HG03457 (cell line): ENCODE measurements at regions not wholly inside any gene's neighbourhood (a gene's known extent, or its start where the extent isn't known, plus 50 kb on each side); places are given as distances from the start of the nearest gene placed in this dataset.

Source experiments
- ATAC-seq: cut with Tn5 transposase; IDR thresholded peaks from one replicate; pipeline ENCODE4 v1.9.1; 2021; ENCODE audit warnings: moderate number of reproducible peaks; ENCODE audit not compliant: unreplicated experiment

DNA sequence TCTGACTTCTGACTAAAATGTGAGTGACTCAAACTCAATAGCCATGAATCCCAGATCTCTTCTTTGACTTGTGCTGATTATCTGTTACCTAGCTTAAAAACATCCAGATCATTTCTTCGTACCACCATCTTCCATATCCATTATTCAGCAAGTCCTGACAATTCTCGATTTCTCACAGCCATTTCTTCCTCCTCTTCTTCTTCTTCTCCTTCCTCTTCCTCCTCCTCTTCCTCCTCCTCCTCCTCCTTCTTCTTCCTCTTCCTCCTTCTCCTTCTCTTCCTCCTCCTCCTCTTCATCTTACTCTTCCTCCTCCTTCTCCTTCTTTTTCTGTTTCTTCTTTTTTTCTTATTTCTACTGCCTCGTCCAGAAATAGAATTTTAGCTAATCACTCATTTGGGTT lies 77.0 kb upstream of the MAP1B start:
- ATAC-seq, result no peak

DNA sequence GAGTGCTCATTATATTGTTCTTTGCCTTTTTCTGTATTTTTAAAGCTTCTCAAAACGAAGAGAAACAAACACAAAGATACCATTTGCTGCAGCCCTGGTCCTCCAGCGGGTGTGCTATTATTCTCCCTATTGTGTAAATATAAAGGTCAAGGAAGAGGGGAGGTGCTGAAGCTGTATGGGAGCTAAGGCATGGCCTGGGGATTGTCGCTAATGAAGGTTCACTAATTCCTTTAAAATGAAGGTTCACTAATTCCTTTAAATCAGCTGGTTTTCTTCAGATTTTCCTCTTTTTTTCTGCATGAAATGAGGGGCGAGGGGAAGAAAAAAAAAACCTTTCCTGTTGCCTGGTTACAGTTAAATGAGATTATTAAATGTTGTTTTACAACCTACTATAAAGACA lies 74.5 kb upstream of the MAP1B start:
- no peak for ATAC-seq

DNA sequence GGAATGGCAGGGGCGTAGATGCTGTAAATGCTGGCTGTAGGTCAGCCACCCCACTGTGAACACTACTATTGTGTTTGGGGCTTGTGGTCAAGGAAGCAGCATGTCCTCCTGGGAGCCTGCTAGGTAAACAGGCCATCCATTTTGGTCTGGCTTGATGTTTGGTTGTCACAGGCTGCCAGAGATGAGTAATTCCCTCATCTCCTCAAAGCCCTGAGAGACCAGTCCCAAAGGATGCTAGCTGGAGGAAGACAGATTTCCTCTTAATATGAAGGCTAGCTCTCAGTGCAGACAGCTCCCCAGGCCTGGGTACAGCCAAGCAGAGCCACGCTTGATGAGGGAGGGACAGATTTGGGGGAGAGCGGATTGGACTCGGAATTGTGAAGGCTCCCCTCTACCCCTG lies 72.5 kb upstream of the MAP1B start:
- no peak for ATAC-seq

DNA sequence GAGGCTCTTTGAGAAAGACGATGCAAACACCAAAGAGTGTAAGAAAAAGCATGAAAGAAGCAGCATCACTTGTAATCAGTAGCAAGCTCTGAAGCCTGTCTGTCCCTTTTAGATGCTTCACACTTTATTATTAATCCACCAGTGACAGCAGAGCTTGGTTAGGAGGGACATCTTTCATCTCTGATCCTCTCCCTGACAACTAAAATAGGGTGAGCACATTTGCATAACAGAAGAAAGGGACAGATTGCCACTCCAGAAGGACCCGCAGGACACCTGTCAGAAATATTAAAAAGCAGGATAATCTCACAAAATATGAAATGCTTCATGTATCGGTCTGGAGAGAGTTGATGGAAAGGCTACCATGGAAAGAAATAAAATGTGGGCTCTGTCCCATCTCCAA lies 71.4 kb upstream of the MAP1B start:
- no peak for ATAC-seq

DNA sequence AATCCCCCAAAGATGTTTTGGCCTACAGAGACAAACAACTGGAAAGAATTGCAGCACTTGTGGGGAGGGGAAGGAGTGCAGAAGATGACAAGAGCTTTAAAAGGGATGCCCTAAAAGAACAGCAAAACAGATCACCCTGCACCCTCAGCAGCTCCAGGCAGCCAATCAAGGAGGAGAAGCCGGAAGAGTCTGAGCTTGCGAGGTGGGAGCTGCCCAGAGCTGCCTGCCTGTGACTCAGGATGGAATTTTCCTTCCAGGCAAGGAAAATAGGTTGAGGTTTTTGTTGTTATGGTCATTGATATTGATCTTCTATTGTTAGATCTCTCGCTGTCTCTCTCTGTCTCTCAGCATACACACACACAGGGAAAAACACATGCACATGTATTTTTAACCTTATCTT lies 70.3 kb upstream of the MAP1B start:
- ATAC-seq, result no peak

DNA sequence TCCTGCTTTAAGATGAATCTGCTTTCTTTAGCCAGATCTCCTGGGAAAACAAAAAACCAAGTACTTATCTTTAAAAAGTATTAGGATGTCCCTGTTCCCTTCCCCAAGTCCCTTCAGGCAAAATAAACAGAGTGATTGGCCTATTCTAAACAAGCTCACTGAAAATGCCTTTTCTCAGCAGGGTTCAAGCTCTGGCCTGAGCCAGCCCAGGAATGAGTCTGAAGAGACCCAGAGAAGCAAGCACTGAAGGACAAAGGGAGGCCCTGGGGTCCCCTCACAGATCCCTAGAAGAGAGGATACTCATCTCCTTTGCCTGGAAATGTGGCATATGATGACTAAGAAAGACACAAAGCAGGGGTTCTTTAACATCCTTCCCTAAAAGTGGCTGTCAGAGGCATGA lies 66.8 kb upstream of the MAP1B start:
- ATAC-seq, result no peak

DNA sequence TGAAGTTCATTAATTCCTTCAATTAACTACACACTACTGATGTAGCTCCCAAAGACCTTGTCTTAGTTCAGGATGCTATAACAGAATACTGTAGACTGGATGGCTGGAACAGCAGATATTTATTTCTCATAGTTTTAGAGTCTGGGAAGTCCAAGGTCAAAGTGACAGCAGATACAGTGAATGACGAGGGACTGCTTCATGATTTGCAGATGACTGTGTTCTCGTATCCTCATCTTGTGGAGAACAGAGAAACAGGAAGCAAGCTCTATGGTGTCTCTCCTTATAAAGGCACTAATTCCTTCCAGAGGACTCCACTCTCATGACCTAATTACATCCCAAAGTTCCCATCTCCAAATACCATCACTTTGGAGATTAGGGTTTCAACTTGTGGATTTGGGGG lies 65.6 kb upstream of the MAP1B start:
- ATAC-seq, result no peak

DNA sequence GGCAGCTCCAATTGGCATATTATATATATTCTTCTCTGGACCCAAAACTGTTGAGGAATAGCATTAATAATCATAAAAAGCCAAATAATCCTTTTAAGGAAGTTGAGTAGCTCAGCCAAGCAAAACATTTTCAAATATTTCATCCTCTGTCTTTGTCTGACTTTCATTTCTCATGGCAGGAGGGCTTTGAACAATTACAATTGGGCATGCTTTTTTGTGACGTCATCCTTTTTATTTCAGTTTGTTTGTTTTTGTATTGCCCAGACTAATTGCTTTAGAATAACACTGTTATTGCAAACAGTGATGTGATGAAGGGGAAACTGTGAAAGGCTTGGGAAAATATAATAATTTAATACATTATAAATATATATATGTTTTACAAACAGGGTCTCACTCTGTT lies 65.2 kb upstream of the MAP1B start:
- no peak for ATAC-seq

DNA sequence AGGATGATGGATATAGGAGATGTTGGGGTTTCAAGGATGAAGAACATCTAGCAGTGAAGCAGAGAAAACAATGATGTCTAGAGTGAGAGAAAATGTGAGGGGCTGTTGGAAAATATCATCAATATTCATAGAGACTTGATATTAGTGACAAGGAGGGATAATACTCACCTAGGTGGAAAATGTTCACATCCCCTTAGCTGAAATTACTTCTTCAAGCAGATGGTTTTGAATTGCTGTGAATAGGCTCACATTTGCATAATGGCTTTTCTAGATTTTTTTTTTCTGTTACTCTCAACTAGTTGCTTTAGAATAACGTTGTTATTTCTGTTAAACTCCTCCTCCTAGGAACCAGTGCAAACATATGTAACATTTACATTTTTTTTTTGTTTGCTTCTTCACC lies 61.6 kb upstream of the MAP1B start:
- ATAC-seq, result no peak

DNA sequence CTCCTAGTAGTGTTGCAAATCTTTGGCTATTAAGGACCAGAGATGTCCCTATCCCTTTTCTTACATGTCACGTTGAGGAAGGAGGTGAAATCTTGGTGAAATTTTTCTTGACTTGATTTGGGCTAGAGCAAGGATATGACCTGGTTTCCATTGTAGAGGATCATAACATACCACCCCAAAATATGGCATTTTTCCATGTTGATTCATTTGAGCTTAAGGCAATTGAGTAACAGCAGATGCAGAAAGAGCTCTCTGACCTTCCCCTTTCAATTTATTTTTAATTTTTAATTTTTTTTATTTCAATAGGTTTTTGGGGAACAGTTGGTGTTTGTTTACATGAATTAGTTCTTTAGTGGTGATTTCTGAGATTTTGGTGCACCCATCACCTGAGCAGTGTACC lies 61.2 kb upstream of the MAP1B start:
- ATAC-seq, result no peak

DNA sequence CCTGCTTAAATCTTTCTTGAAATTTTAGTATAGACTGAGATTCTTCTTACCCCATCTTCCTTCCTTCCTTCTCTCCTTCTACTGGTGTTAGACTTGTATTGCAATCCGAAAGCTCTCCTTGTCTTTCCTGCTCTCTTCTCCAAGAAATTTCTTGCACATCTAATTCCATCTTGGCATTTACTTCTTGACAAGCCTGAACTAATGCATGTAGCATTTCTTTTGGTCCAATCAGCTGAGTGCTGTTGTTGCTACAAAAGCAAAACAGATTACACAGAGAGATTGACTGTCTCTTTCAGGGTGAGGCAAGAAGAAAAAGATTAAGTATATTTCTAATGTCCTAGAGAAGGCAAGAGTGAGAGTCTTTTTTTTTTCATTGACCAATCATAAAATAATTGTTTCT lies 51.6 kb upstream of the MAP1B start:
- ATAC-seq, result no peak
